Activated CD8-positive, alpha-beta T cell treated with anti-CD3 and anti-CD28 coated beads for 36 hours (primary cell): ENCODE measurements at regions not wholly inside any gene's neighbourhood (a gene's known extent, or its start where the extent isn't known, plus 50 kb on each side); places are given as distances from the start of the nearest gene placed in this dataset.

Experiments
- ATAC-seq: fragments of 200-7000 bp; cut with Tn5 transposase; one replicate; pipeline ENCODE4 v1.10.0; 2021; ENCODE audit warnings: mild to moderate bottlenecking, moderate library complexity
- CTCF ChIA-PET: fragments of 350-600 bp; sonication (Branson Sonifier 250); formaldehyde crosslinking; loops from one replicate; lab custom pipeline; 2021; ENCODE audit warnings: antibody characterized with exemption; lab: Charles Lee
- POLR2A ChIA-PET: fragments of 350-600 bp; sonication (Branson Sonifier 250); formaldehyde crosslinking; loops from one replicate; lab custom pipeline; 2021; ENCODE audit warnings: antibody characterized with exemption; lab: Charles Lee
- DNase-seq: peaks from one replicate; pipeline ENCODE4 v3.0.0-alpha.2; 2020
- H3K27ac Mint-ChIP-seq: one replicate; pipeline ENCODE4 v1.8.0; 2021; ENCODE audit warnings: mild to moderate bottlenecking, mixed read lengths
- H3K27me3 Mint-ChIP-seq: one replicate; pipeline ENCODE4 v1.8.0; 2021; ENCODE audit warnings: mixed read lengths
- H3K36me3 Mint-ChIP-seq: one replicate; pipeline ENCODE4 v1.8.0; 2021; ENCODE audit warnings: low read depth, mixed read lengths
- H3K4me1 Mint-ChIP-seq: one replicate; pipeline ENCODE4 v1.8.0; 2021; ENCODE audit warnings: low read depth, mixed read lengths
- H3K4me3 Mint-ChIP-seq: one replicate; pipeline ENCODE4 v1.8.0; 2021; ENCODE audit warnings: mild to moderate bottlenecking, moderate library complexity, mixed read lengths
- H3K9me3 Mint-ChIP-seq: one replicate; pipeline ENCODE4 v1.8.0; 2021; ENCODE audit warnings: mixed read lengths
- CTCF ChIP-seq: fragments of 200-600 bp; IDR thresholded peaks from one replicate; pipeline ENCODE4 v1.8.0; 2022; ENCODE audit warnings: antibody characterized with exemption, mild to moderate bottlenecking
- intact Hi-C: fragments of 100-400 bp; cut with micrococcal nuclease; formaldehyde crosslinking; loops from one replicate; pipeline ENCODE4 v1.10.0; 2022

- no peak overlapping the region for H3K27ac Mint-ChIP-seq
- no peaks in the 10 kb centered on the region for H3K4me1 Mint-ChIP-seq
- TF ChIP-seq CTCF: no peak
- POLR2A ChIA-PET: no interaction called here
- peaks cover 20% of the 10 kb centered on the region for H3K9me3 Mint-ChIP-seq
- DNase-seq: no peak
- ATAC-seq: no peak
- peaks cover 2% of the 10 kb centered on the region for H3K27me3 Mint-ChIP-seq
- CTCF ChIA-PET: interaction anchor here (0.7 to 1.2 kb wide), 2 partner anchors 8 to 12 kb away, joined by 3 to 4 read pairs; no protein-coding TSS in a partner anchor
- H3K4me3 Mint-ChIP-seq: no peak overlapping the region
- no peaks in the 10 kb centered on the region for H3K36me3 Mint-ChIP-seq
- intact Hi-C loops: no loop called here
Measured at GRCh38 chr5:148000036-148000435, 63.7 kb upstream of the SPINK5 start.

GRCh38 chr5:147998704-147999103 is 65.1 kb upstream of the SPINK5 start:
- POLR2A ChIA-PET: no interaction called here

GRCh38 chr5:147997486-147997885 is 66.3 kb upstream of the SPINK5 start:
- no peaks in the 10 kb centered on the region for H3K4me1 Mint-ChIP-seq
- H3K36me3 Mint-ChIP-seq: no peaks in the 10 kb centered on the region
- CTCF ChIA-PET: no interaction called here
- DNase-seq (no peak), ATAC-seq (no peak)
- H3K9me3 Mint-ChIP-seq: peaks cover 14% of the 10 kb centered on the region
- H3K27me3 Mint-ChIP-seq: peaks cover 2% of the 10 kb centered on the region
- POLR2A ChIA-PET: no interaction called here
- H3K4me3 Mint-ChIP-seq: no peak overlapping the region
- intact Hi-C loops: no loop called here
- H3K27ac Mint-ChIP-seq: no peak overlapping the region
- no peak for TF ChIP-seq CTCF

More at GRCh38 chr5:147998704-147999103, 65.1 kb upstream of the SPINK5 start:
- ATAC-seq (no peak), DNase-seq (no peak)
- no peaks in the 10 kb centered on the region for H3K4me1 Mint-ChIP-seq
- no peak for TF ChIP-seq CTCF
- H3K9me3 Mint-ChIP-seq: peaks cover 18% of the 10 kb centered on the region
- no peak overlapping the region for H3K27ac Mint-ChIP-seq
- CTCF ChIA-PET: no interaction called here
- intact Hi-C loops: no loop called here
- H3K27me3 Mint-ChIP-seq: peaks cover 2% of the 10 kb centered on the region
- no peak overlapping the region for H3K4me3 Mint-ChIP-seq
- no peaks in the 10 kb centered on the region for H3K36me3 Mint-ChIP-seq

GRCh38 chr5:147996379-147996778 is 67.4 kb upstream of the SPINK5 start:
- Mint-ChIP-seq H3K4me1 (no peaks in the 10 kb centered on the region), H3K4me3 (no peak overlapping the region), H3K27me3 (peaks cover 2% of the 10 kb centered on the region), H3K9me3 (peaks cover 9% of the 10 kb centered on the region), H3K36me3 (no peaks in the 10 kb centered on the region), H3K27ac (no peak overlapping the region)
- ChIA-PET POLR2A (interaction anchor here (0.7 kb wide), 1 partner anchor 279 kb away, joined by 3 read pairs; no protein-coding TSS in a partner anchor), CTCF (no interaction called here)
- intact Hi-C loops: no loop called here
- ATAC-seq (no peak), DNase-seq (no peak)
- TF ChIP-seq CTCF: no peak

GRCh38 chr5:147995846-147996245 is 67.9 kb upstream of the SPINK5 start:
- no peak overlapping the region for H3K27ac Mint-ChIP-seq
- intact Hi-C loops: no loop called here
- no peaks in the 10 kb centered on the region for H3K4me1 Mint-ChIP-seq
- CTCF ChIA-PET: no interaction called here
- ATAC-seq (no peak), DNase-seq (no peak)
- no peak for TF ChIP-seq CTCF
- H3K27me3 Mint-ChIP-seq: peaks cover 2% of the 10 kb centered on the region
- no peaks in the 10 kb centered on the region for H3K36me3 Mint-ChIP-seq
- no peak overlapping the region for H3K4me3 Mint-ChIP-seq
- peaks cover 9% of the 10 kb centered on the region for H3K9me3 Mint-ChIP-seq
- POLR2A ChIA-PET: interaction anchor here (0.7 kb wide), 1 partner anchor 280 kb away, joined by 3 read pairs; no protein-coding TSS in a partner anchor
